Pulmonary artery endothelial cell (primary cell): ENCODE measurements at regions not wholly inside any gene's neighbourhood (a gene's known extent, or its start where the extent isn't known, plus 50 kb on each side); places are given as distances from the start of the nearest gene placed in this dataset.
A peak's percentile ranks its signal among the peaks of the same experiment; 100 is the strongest.
"Not testable (repeated sequence)": the region's sequence is repeated elsewhere in the genome, so short reads cannot be mapped to it uniquely, and the experiment has no call there.

Experiments
- DNase-seq: peaks from one replicate; pipeline ENCODE4 v3.0.0-alpha.2; 2011; ENCODE audit warnings: low read depth, low spot score

- DNase-seq: no peak
These were observed 266.7 kb upstream of the CDYL start for GRCh38 chr6:4509506-4509905.

- no peak for DNase-seq
These were observed 269.4 kb upstream of the CDYL start for GRCh38 chr6:4506792-4507191.

- DNase-seq: no peak
These were observed 270.0 kb upstream of the CDYL start for GRCh38 chr6:4506223-4506622.

- DNase-seq: no peak
These were observed 271.5 kb upstream of the CDYL start for GRCh38 chr6:4504700-4505099.

- DNase-seq: no peak
These were observed 272.5 kb upstream of the CDYL start for GRCh38 chr6:4503700-4504099.

- no peak for DNase-seq
These were observed 279.9 kb upstream of the CDYL start for GRCh38 chr6:4496284-4496683.

- DNase-seq: peak; percentile 39
These were observed 284.5 kb upstream of the CDYL start for GRCh38 chr6:4491501-4492260.

GRCh38 chr6:4489538-4489937 lies 286.7 kb upstream of the CDYL start:
- no peak for DNase-seq

- no peak for DNase-seq
These were observed 287.8 kb upstream of the CDYL start for GRCh38 chr6:4488389-4488788.

GRCh38 chr6:4487538-4487937 lies 288.7 kb upstream of the CDYL start:
- DNase-seq: no peak

- DNase-seq: no peak
These were observed 289.5 kb upstream of the CDYL start for GRCh38 chr6:4486568-4487315.

GRCh38 chr6:4485735-4486134 lies 290.5 kb upstream of the CDYL start:
- DNase-seq: no peak

GRCh38 chr6:4482461-4482860 lies 293.7 kb upstream of the CDYL start:
- no peak for DNase-seq

GRCh38 chr6:4480788-4481735 lies 295.1 kb upstream of the CDYL start:
- DNase-seq: no peak

- DNase-seq: no peak
These were observed 298.1 kb upstream of the CDYL start for GRCh38 chr6:4478098-4478497.

- DNase-seq: no peak
These were observed 301.4 kb upstream of the CDYL start for GRCh38 chr6:4474810-4475209.

- no peak for DNase-seq
These were observed 303.1 kb upstream of the CDYL start for GRCh38 chr6:4472969-4473642.

GRCh38 chr6:4472222-4472621 lies 304.0 kb upstream of the CDYL start:
- DNase-seq: no peak

GRCh38 chr6:4471515-4471914 lies 304.7 kb upstream of the CDYL start:
- not testable (repeated sequence) for DNase-seq

GRCh38 chr6:4470698-4471210 lies 305.4 kb upstream of the CDYL start:
- no peak for DNase-seq
